ENCODE measurements at regions not wholly inside any gene's neighbourhood (a gene's known extent, or its start where the extent isn't known, plus 50 kb on each side); places are given as distances from the start of the nearest gene placed in this dataset.

DNA sequence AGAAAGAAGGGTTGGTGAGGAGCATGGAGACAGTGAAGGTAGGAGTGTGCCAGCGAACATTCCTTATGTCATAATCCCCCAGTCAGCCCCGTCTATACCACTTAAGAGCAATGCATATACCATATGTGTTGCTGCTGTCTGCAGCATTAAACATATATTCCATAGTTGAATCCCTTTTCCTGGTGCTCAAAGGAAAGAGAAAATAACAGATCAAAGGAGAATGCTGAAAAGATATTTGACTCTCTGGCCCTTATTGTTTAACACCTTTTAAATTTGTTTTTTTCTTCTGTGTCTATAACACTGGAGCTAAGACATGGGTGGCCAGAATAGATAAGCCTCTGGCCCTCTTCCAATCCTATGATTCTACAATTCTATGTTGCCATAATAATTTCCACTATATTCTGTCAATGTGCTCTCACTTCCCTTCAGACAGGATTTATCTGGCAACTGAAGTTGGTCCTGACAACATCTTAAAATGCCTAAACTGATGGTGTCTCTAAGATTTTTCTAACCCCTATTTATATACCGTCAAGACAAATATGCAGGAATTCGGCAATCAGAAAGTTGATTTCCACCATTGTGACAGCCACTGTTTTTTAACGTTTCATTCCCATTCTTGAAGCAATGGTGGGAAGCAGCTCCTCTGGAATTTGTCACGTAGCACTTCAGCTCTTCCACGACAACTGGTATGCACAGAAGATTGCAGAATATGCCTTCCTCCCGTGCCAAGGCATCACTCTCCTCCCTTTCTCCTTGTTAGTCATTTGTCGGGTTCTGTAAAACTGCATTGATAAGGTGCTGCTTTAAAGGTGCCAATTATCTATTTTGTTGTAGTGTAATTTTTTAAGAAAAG is 204.7 kb downstream of the BCAT1 start:
- Histone ChIP-seq H3K27ac (ENCODE audit: low read depth, low read length) (no peak overlapping the region), H3K27me3 (ENCODE audit: insufficient read depth, low read length) (no peaks in the 10 kb centered on the region), H3K79me2 (ENCODE audit: control insufficient read depth, insufficient read depth, low read length, unreplicated experiment) (no peaks in the 10 kb centered on the region), H3K36me3 (ENCODE audit: insufficient read depth, low read length) (no peaks in the 10 kb centered on the region), H3K4me1 (ENCODE audit: control insufficient read depth, insufficient read depth, low read length, unreplicated experiment) (peaks cover 8% of the 10 kb centered on the region), H2AFZ (ENCODE audit: low read length, unreplicated experiment) (no peak overlapping the region), H3K4me3 (ENCODE audit: low read depth, low read length) (no peak overlapping the region)

DNA sequence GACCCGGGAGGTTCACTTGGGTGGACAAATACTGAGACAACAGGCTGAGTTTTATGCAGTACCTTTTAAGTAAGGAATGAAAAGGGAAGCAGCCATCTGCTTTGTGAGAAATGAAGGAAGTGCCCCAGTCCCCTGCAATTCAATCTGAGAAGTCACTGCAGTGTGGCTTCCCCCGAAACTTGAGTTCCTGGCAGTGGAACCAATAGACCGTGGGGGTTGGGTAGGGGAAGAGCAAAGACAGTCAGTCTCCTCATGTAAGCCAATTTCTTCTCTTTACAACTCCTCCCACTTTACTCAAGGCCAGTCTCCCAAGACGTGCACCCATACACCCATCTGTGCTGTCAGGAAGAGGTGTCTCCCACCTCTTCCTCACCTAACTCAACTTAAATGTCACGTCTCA is 206.5 kb downstream of the BCAT1 start:
- H3K36me3 ChIP-seq (ENCODE audit: insufficient read depth, low read length): no peaks in the 10 kb centered on the region
- no peak overlapping the region for H2AFZ ChIP-seq (ENCODE audit: low read length, unreplicated experiment)
- H3K79me2 ChIP-seq (ENCODE audit: control insufficient read depth, insufficient read depth, low read length, unreplicated experiment): no peaks in the 10 kb centered on the region
- peaks cover 11% of the 10 kb centered on the region for H3K4me1 ChIP-seq (ENCODE audit: control insufficient read depth, insufficient read depth, low read length, unreplicated experiment)
- no peak overlapping the region for H3K4me3 ChIP-seq (ENCODE audit: low read depth, low read length)
- H3K27ac ChIP-seq (ENCODE audit: low read depth, low read length): no peak overlapping the region
- no peaks in the 10 kb centered on the region for H3K27me3 ChIP-seq (ENCODE audit: insufficient read depth, low read length)

- Histone ChIP-seq H3K4me1 (ENCODE audit: control insufficient read depth, insufficient read depth, low read length, unreplicated experiment) (peaks cover 11% of the 10 kb centered on the region), H2AFZ (ENCODE audit: low read length, unreplicated experiment) (no peak overlapping the region), H3K79me2 (ENCODE audit: control insufficient read depth, insufficient read depth, low read length, unreplicated experiment) (no peaks in the 10 kb centered on the region), H3K27ac (ENCODE audit: low read depth, low read length) (no peak overlapping the region), H3K4me3 (ENCODE audit: low read depth, low read length) (no peak overlapping the region), H3K27me3 (ENCODE audit: insufficient read depth, low read length) (no peaks in the 10 kb centered on the region), H3K36me3 (ENCODE audit: insufficient read depth, low read length) (no peaks in the 10 kb centered on the region)
These were observed 207.7 kb downstream of the BCAT1 start for GRCh38 chr12:24741216-24741615.

DNA sequence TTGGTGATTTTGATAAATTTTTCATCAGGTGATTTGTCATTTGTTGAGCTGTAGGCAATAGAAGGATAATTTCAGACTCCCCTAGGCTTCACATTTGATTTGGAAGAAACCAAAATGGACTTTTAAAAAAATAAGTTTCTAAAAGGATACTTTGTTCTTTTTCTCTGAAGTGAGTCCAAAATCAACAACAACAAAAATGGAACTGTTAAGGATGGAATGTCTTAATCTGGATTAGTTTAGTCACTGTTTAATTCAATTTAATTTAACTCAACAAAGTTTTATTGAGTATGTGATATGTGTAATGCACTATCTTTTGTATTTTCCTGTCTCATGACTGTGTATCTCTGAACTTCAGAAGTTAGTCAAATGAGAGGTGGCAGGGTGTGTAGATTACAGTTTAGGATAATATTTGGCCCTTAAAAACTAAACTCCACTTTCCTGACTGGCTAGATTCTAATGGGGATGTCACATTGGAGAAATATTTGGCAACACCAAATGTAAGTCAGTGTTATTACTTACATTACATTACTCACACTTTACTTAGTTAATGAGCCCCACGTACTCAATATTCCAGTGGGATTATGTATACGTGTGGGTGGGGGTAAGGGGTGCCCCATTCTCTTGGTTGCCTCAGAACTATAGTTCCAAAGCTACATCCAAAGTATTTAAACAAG is 209.7 kb downstream of the BCAT1 start:
- Histone ChIP-seq H3K79me2 (ENCODE audit: control insufficient read depth, insufficient read depth, low read length, unreplicated experiment) (no peaks in the 10 kb centered on the region), H2AFZ (ENCODE audit: low read length, unreplicated experiment) (peak overlapping the region; percentile 31), H3K27me3 (ENCODE audit: insufficient read depth, low read length) (no peaks in the 10 kb centered on the region), H3K4me3 (ENCODE audit: low read depth, low read length) (no peak overlapping the region), H3K4me1 (ENCODE audit: control insufficient read depth, insufficient read depth, low read length, unreplicated experiment) (peaks cover 11% of the 10 kb centered on the region), H3K27ac (ENCODE audit: low read depth, low read length) (no peak overlapping the region), H3K36me3 (ENCODE audit: insufficient read depth, low read length) (no peaks in the 10 kb centered on the region)

GRCh38 chr12:24738441-24738840 is 210.5 kb downstream of the BCAT1 start:
- Histone ChIP-seq H3K79me2 (ENCODE audit: control insufficient read depth, insufficient read depth, low read length, unreplicated experiment) (no peaks in the 10 kb centered on the region), H3K27me3 (ENCODE audit: insufficient read depth, low read length) (no peaks in the 10 kb centered on the region), H3K4me1 (ENCODE audit: control insufficient read depth, insufficient read depth, low read length, unreplicated experiment) (peaks cover 11% of the 10 kb centered on the region), H2AFZ (ENCODE audit: low read length, unreplicated experiment) (no peak overlapping the region), H3K36me3 (ENCODE audit: insufficient read depth, low read length) (no peaks in the 10 kb centered on the region), H3K4me3 (ENCODE audit: low read depth, low read length) (no peak overlapping the region), H3K27ac (ENCODE audit: low read depth, low read length) (no peak overlapping the region)

GRCh38 chr12:24731596-24731995 is 217.3 kb downstream of the BCAT1 start:
- Histone ChIP-seq H3K4me3 (ENCODE audit: low read depth, low read length) (no peak overlapping the region), H3K79me2 (ENCODE audit: control insufficient read depth, insufficient read depth, low read length, unreplicated experiment) (no peaks in the 10 kb centered on the region), H3K27ac (ENCODE audit: low read depth, low read length) (no peak overlapping the region), H3K27me3 (ENCODE audit: insufficient read depth, low read length) (no peaks in the 10 kb centered on the region), H3K36me3 (ENCODE audit: insufficient read depth, low read length) (no peaks in the 10 kb centered on the region), H3K4me1 (ENCODE audit: control insufficient read depth, insufficient read depth, low read length, unreplicated experiment) (peaks cover 4% of the 10 kb centered on the region), H2AFZ (ENCODE audit: low read length, unreplicated experiment) (peak overlapping the region; percentile 39)

DNA sequence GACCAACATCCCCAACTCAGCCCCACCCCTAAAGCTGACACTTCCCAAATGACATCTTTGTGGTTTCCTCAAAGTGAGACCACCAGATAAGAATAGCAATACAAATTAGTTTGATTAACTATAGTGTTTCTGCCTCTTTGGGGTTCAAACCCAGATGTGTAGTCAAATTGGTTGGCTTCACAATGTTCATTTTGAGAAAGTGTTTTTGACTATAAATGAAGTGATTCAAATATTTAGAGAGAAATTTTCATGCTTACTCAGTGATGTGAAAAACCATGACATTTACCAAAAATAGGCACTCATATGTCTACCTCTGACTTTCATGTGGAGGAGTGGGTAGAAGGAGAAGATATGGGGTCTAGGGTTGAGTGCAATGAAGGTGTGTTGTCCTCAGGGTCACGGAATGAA is 218.4 kb downstream of the BCAT1 start:
- Histone ChIP-seq H3K27ac (ENCODE audit: low read depth, low read length) (no peak overlapping the region), H2AFZ (ENCODE audit: low read length, unreplicated experiment) (no peak overlapping the region), H3K79me2 (ENCODE audit: control insufficient read depth, insufficient read depth, low read length, unreplicated experiment) (no peaks in the 10 kb centered on the region), H3K4me3 (ENCODE audit: low read depth, low read length) (no peak overlapping the region), H3K36me3 (ENCODE audit: insufficient read depth, low read length) (no peaks in the 10 kb centered on the region), H3K27me3 (ENCODE audit: insufficient read depth, low read length) (no peaks in the 10 kb centered on the region), H3K4me1 (ENCODE audit: control insufficient read depth, insufficient read depth, low read length, unreplicated experiment) (peaks cover 4% of the 10 kb centered on the region)

- Histone ChIP-seq H3K4me3 (ENCODE audit: low read depth, low read length) (no peak overlapping the region), H3K27me3 (ENCODE audit: insufficient read depth, low read length) (no peaks in the 10 kb centered on the region), H3K36me3 (ENCODE audit: insufficient read depth, low read length) (no peaks in the 10 kb centered on the region), H3K27ac (ENCODE audit: low read depth, low read length) (no peak overlapping the region), H3K79me2 (ENCODE audit: control insufficient read depth, insufficient read depth, low read length, unreplicated experiment) (no peaks in the 10 kb centered on the region), H3K4me1 (ENCODE audit: control insufficient read depth, insufficient read depth, low read length, unreplicated experiment) (peaks cover 4% of the 10 kb centered on the region), H2AFZ (ENCODE audit: low read length, unreplicated experiment) (no peak overlapping the region)
These were observed 220.1 kb downstream of the BCAT1 start for GRCh38 chr12:24728826-24729225.

- Histone ChIP-seq H3K27ac (ENCODE audit: low read depth, low read length) (no peak overlapping the region), H3K4me1 (ENCODE audit: control insufficient read depth, insufficient read depth, low read length, unreplicated experiment) (peaks cover 4% of the 10 kb centered on the region)
These were observed 220.5 kb downstream of the BCAT1 start for GRCh38 chr12:24728366-24728765.

GRCh38 chr12:24725616-24726015 is 223.3 kb downstream of the BCAT1 start:
- no peak overlapping the region for H2AFZ ChIP-seq (ENCODE audit: low read length, unreplicated experiment)
- no peak overlapping the region for H3K4me3 ChIP-seq (ENCODE audit: low read depth, low read length)
- H3K27ac ChIP-seq (ENCODE audit: low read depth, low read length): no peak overlapping the region
- H3K36me3 ChIP-seq (ENCODE audit: insufficient read depth, low read length): no peaks in the 10 kb centered on the region
- no peaks in the 10 kb centered on the region for H3K79me2 ChIP-seq (ENCODE audit: control insufficient read depth, insufficient read depth, low read length, unreplicated experiment)
- H3K4me1 ChIP-seq (ENCODE audit: control insufficient read depth, insufficient read depth, low read length, unreplicated experiment): peaks cover 8% of the 10 kb centered on the region
- H3K27me3 ChIP-seq (ENCODE audit: insufficient read depth, low read length): no peaks in the 10 kb centered on the region

More at GRCh38 chr12:24728366-24728765, 220.5 kb downstream of the BCAT1 start:
- Histone ChIP-seq H2AFZ (ENCODE audit: low read length, unreplicated experiment) (no peak overlapping the region), H3K4me3 (ENCODE audit: low read depth, low read length) (no peak overlapping the region), H3K36me3 (ENCODE audit: insufficient read depth, low read length) (no peaks in the 10 kb centered on the region), H3K79me2 (ENCODE audit: control insufficient read depth, insufficient read depth, low read length, unreplicated experiment) (no peaks in the 10 kb centered on the region), H3K27me3 (ENCODE audit: insufficient read depth, low read length) (no peaks in the 10 kb centered on the region)

DNA sequence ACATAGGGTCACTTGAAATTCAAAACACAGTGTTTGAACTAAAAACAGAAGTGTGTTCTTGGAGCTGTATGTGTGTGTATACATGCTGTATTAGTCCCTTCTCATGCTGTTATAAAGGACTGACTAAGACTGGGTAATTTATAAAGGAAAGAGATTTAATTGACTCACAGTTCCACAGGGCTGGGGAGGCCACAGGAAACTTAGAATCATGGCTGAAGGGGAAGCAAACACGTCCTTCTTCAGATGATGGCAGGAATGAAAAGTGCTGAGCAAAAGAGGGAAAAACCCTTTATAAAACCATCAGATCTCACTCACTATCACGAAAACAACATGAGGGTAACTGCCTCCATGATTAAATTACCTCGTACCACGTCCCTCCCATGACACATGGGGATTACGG is 224.1 kb downstream of the BCAT1 start:
- Histone ChIP-seq H3K79me2 (ENCODE audit: control insufficient read depth, insufficient read depth, low read length, unreplicated experiment) (no peaks in the 10 kb centered on the region), H2AFZ (ENCODE audit: low read length, unreplicated experiment) (no peak overlapping the region), H3K4me3 (ENCODE audit: low read depth, low read length) (no peak overlapping the region), H3K27ac (ENCODE audit: low read depth, low read length) (no peak overlapping the region), H3K4me1 (ENCODE audit: control insufficient read depth, insufficient read depth, low read length, unreplicated experiment) (peaks cover 11% of the 10 kb centered on the region), H3K27me3 (ENCODE audit: insufficient read depth, low read length) (no peaks in the 10 kb centered on the region), H3K36me3 (ENCODE audit: insufficient read depth, low read length) (no peaks in the 10 kb centered on the region)
